ENCODE measurements at regions not wholly inside any gene's neighbourhood (a gene's known extent, or its start where the extent isn't known, plus 50 kb on each side); places are given as distances from the start of the nearest gene placed in this dataset.

- TF ChIP-seq GATA2 (CRISPR knock-in tag; IDR thresholded peaks at IDR 0.05) (no peak), CTCF (IDR thresholded peaks at IDR 0.05 in 2 of 3, conservative IDR thresholded peaks at IDR 0.05 in 1 of 3; ENCODE audit: insufficient read depth in 2 of 3, low read depth in 1 of 3, low read length in 3 of 3) (no peak), FOXP4 (CRISPR knock-in tag; IDR thresholded peaks at IDR 0.05; ENCODE audit: borderline replicate concordance) (no peak), IFI16 (CRISPR knock-in tag; IDR thresholded peaks at IDR 0.05) (no peak), POLR2A (conservative IDR thresholded peaks at IDR 0.05) (no peak), ASH1L (IDR thresholded peaks at IDR 0.05; ENCODE audit: borderline replicate concordance, low read depth, partially characterized antibody) (no peak), MAFK (IDR thresholded peaks at IDR 0.05; ENCODE audit: low read length) (no peak), REST (IDR thresholded peaks at IDR 0.05; ENCODE audit: borderline replicate concordance) (no peak), REST (CRISPR knock-in tag; IDR thresholded peaks at IDR 0.05; ENCODE audit: low read depth) (no peak), BDP1 (IDR thresholded peaks at IDR 0.05; ENCODE audit: insufficient read depth, insufficient read length) (no peak), ZNF146 (CRISPR knock-in tag; IDR thresholded peaks at IDR 0.05; ENCODE audit: unreplicated experiment) (no peak), ATF3 (IDR thresholded peaks at IDR 0.05) (no peak), ATF3 (CRISPR knock-in tag; conservative IDR thresholded peaks at IDR 0.05) (no peak)
Measured at GRCh38 chr9:97802276-97802675, 50.8 kb upstream of the FOXE1 start.
